GM12878 (cell line): ENCODE measurements at regions not wholly inside any gene's neighbourhood (a gene's known extent, or its start where the extent isn't known, plus 50 kb on each side); places are given as distances from the start of the nearest gene placed in this dataset.

Source experiments
- ATAC-seq: fragments of 200-7000 bp; cut with Tn5 transposase; 3 replicates; pipeline ENCODE4 v1.9.1; 2020; ENCODE audit warnings: mild to moderate bottlenecking, moderate library complexity
- BruUV-seq: library from RNA; stranded (reverse); fragments of 400-500 nt; replicated peaks from 2 replicates; lab custom pipeline; 2021; lab: Mats Ljungman, UMichigan
- CTCF ChIA-PET: fragments of 300-600 bp; sonication (Branson Sonifier 250); formaldehyde crosslinking; extraction: SDS; loops from one replicate; lab custom pipeline; 2021; ENCODE audit warnings: inconsistent platforms; lab: Yijun Ruan, JAX
- POLR2A ChIA-PET: fragments of 350-600 bp; formaldehyde crosslinking; extraction: SDS; loops from one replicate; lab custom pipeline; 2021; ENCODE audit warnings: inconsistent platforms; lab: Charles Lee
- RAD21 ChIA-PET: fragments of 300-600 bp; sonication (Branson Sonifier 250); formaldehyde crosslinking; loops from one replicate; lab custom pipeline; 2023; ENCODE audit warnings: antibody characterized with exemption; ENCODE audit not compliant: unreplicated experiment; lab: Charles Lee
- SMC1A ChIA-PET: fragments of 300-600 bp; sonication (Branson Sonifier 250); formaldehyde crosslinking; loops from one replicate; lab custom pipeline; 2023; ENCODE audit not compliant: unreplicated experiment, uncharacterized antibody; lab: Charles Lee
- DNase-seq: peaks from one replicate; pipeline ENCODE4 v3.0.0-alpha.2; 2011; ENCODE audit warnings: low read depth, low spot score
- FAIRE-seq: peaks from 3 replicates; lab custom pipeline; 2011; peaks lifted over from hg19 to GRCh38; lab: Jason Lieb, UNC
- H2AFZ ChIP-seq: 2 replicates; pipeline ENCODE4 v1.6.0; 2011; ENCODE audit warnings: low read depth, low read length, control low read depth; ENCODE audit not compliant: control insufficient read depth
- H3K27ac ChIP-seq: 2 replicates; pipeline ENCODE4 v1.5.1; 2011; ENCODE audit warnings: control low read depth; ENCODE audit not compliant: control insufficient read depth, insufficient read depth
- H3K27me3 ChIP-seq, 2 experiments: replicated peaks in 1 of 2; 2 replicates each; pipeline versions ENCODE4 v1.6.0 to v1.6.1; 2011; ENCODE audit warnings: low read length in 1 of 2; ENCODE audit not compliant: control insufficient read depth in 2 of 2, insufficient read depth in 2 of 2
- H3K36me3 ChIP-seq, 2 experiments: 2 replicates each; pipeline ENCODE4 v1.5.1; 2011; ENCODE audit warnings: low read length in 1 of 2; ENCODE audit not compliant: control insufficient read depth in 2 of 2, insufficient read depth in 2 of 2
- H3K4me1 ChIP-seq: 2 replicates; pipeline ENCODE4 v1.6.1; 2011; ENCODE audit warnings: mild to moderate bottlenecking, low read length, moderate library complexity, mixed read lengths; ENCODE audit not compliant: control insufficient read depth, insufficient read depth
- H3K4me2 ChIP-seq: 2 replicates; pipeline ENCODE4 v1.6.0; 2011; ENCODE audit warnings: control low read depth; ENCODE audit not compliant: control insufficient read depth, insufficient read depth
- H3K4me3 ChIP-seq: fragments of 200-600 bp; sonication (generic); 2 replicates; pipeline ENCODE4 v1.5.1; 2016
- H3K79me2 ChIP-seq: 2 replicates; pipeline ENCODE4 v1.6.0; 2011; ENCODE audit warnings: low read length; ENCODE audit not compliant: control insufficient read depth, insufficient read depth
- H3K9ac ChIP-seq: 2 replicates; pipeline ENCODE4 v1.8.0; 2011; ENCODE audit warnings: low read length, control low read depth, mixed read lengths; ENCODE audit not compliant: control insufficient read depth, insufficient read depth
- H3K9me3 ChIP-seq: replicated peaks from 3 replicates; pipeline ENCODE4 v1.5.1; 2011; ENCODE audit warnings: mild to moderate bottlenecking, low read length; ENCODE audit not compliant: control insufficient read depth, insufficient read depth
- H4K20me1 ChIP-seq: 2 replicates; pipeline ENCODE4 v1.6.0; 2011; ENCODE audit not compliant: control insufficient read depth, insufficient read depth
- BRCA1 ChIP-seq: IDR thresholded peaks from 2 replicates; pipeline ENCODE4 v1.6.1; 2011; ENCODE audit warnings: low read depth, low read length, improper control_type of control experiment
- ESRRA ChIP-seq: IDR thresholded peaks from 2 replicates; pipeline ENCODE4 v1.6.1; 2012; ENCODE audit warnings: mild to moderate bottlenecking, low read length, improper control_type of control experiment
- FOS ChIP-seq: IDR thresholded peaks from 3 replicates; pipeline ENCODE4 v1.6.1; 2011; ENCODE audit warnings: borderline replicate concordance; ENCODE audit not compliant: insufficient read length; ENCODE audit errors: extremely low read depth
- PML ChIP-seq: IDR thresholded peaks from 2 replicates; pipeline ENCODE4 v1.6.1; 2012; ENCODE audit warnings: low read length, inconsistent platforms
- SIN3A ChIP-seq: IDR thresholded peaks from 2 replicates; pipeline ENCODE4 v1.6.1; 2012; ENCODE audit warnings: low read depth, low read length, improper control_type of control experiment
- SPI1 ChIP-seq: IDR thresholded peaks from 2 replicates; pipeline ENCODE4 v1.6.1; 2011; ENCODE audit warnings: low read depth, mild to moderate bottlenecking, low read length, moderate library complexity, borderline replicate concordance; ENCODE audit not compliant: insufficient read depth
- STAT1 ChIP-seq: fragments of 450-650 bp; conservative IDR thresholded peaks from 2 replicates; pipeline ENCODE4 v1.6.1; 2014; ENCODE audit warnings: antibody characterized with exemption, mild to moderate bottlenecking
- TAF1 ChIP-seq: IDR thresholded peaks from 2 replicates; pipeline ENCODE4 v1.6.1; 2011; ENCODE audit warnings: mild to moderate bottlenecking, low read depth, low read length, borderline replicate concordance
- TBL1XR1 ChIP-seq: IDR thresholded peaks from 2 replicates; pipeline ENCODE4 v1.6.1; 2012; ENCODE audit warnings: low read depth, low read length, improper control_type of control experiment
- WGBS: methylation state at CpG from one replicate; pipeline ENCODE4 v1.1.6; 2016; ENCODE audit warnings: low lambda C conversion rate; ENCODE audit not compliant: insufficient replicate concordance, insufficient coverage; ENCODE audit errors: missing lambda C conversion rate; 5-methylcytosine and 5-hydroxymethylcytosine counted together
- in situ Hi-C: fragments of 300-500 bp; cut with MboI; formaldehyde crosslinking; loops from 9 replicates; pipeline ENCODE4 v1.14.3; 2018; ENCODE audit warnings: mixed read lengths
- intact Hi-C: fragments of 100-400 bp; cut with micrococcal nuclease; formaldehyde crosslinking; loops from one replicate; pipeline ENCODE4 v1.14.2; 2022; ENCODE audit not compliant: unreplicated experiment
- TF ChIP-seq, protein P1 (sequence below): fragments of 450-650 bp; conservative IDR thresholded peaks from 2 replicates; pipeline ENCODE4 v1.6.1; 2017; ENCODE audit warnings: mild to moderate bottlenecking, moderate library complexity

DNA sequence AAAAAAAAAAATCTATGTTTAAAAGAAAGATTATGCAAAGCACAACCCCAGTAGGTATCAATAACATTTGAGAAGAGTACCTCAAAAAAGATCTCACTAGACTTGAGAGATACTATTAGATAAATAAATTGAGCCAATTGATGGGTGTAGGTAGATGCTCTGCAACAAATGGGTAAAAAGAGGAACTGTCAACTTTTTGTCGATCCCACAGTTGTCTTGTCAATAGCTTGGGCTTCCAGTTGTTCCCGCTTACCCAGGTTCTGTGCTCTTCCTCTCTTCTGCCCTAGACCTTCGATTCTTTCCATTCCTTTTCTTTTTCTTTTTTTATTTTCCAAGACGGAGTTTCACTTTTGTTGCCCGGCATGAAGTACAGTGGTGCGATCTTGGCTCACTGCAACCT lies 226.9 kb downstream of the SOX4 start:
- Histone ChIP-seq H3K36me3 (no peaks in the 10 kb centered on the region), H3K9me3 (no peaks in the 10 kb centered on the region), H3K4me1 (no peaks in the 10 kb centered on the region), H3K9ac (no peak overlapping the region), H2AFZ (no peak overlapping the region), H3K4me2 (no peak overlapping the region), H4K20me1 (no peaks in the 10 kb centered on the region), H3K27me3 (no peaks in the 10 kb centered on the region), H3K79me2 (no peaks in the 10 kb centered on the region), H3K4me3 (no peak overlapping the region), H3K27ac (no peak overlapping the region)
- DNase-seq (no peak), FAIRE-seq (no peak), ATAC-seq (no peak)
- intact Hi-C loops (no loop called here), in situ Hi-C loops (no loop called here)
- BruUV-seq, result no TSS peak
- WGBS, result 80% methylated on average over 6 of the region's 6 CpGs
- ChIA-PET POLR2A (no interaction called here), CTCF (no interaction called here), SMC1A (no interaction called here), RAD21 (no interaction called here)
- TF ChIP-seq SPI1 (peak; percentile 36; the same call in 1 of the 2 replicates), ESRRA (no peak), BRCA1 (no peak), TBL1XR1 (no peak), FOS (no peak)

DNA sequence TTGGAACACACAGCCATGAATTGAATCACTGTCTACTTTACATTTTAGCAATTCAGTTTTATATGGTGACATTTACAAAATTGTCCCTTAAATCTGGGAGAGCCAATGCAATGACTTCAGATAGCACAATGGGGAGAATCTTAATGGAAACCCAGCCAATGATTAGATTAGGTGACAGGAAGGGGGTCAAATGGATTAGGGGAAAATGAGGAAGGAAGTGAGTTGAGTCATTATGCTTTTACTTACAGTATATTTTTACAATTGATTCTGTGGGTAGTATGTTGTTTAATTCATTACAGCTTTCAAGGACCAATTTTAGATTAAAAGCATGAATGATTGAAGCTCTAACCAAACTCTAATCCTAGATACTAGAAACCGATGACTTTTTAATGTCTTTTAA lies 229.8 kb downstream of the SOX4 start:
- BruUV-seq, result no TSS peak
- WGBS, result 0% methylated on average over 1 of the region's 1 CpG
- H3K4me3 ChIP-seq, result no peak overlapping the region
- DNase-seq (no peak), FAIRE-seq (no peak), ATAC-seq (no peak)
- in situ Hi-C loops, result no loop called here
- no peaks in the 10 kb centered on the region for H3K27me3 ChIP-seq
- no peaks in the 10 kb centered on the region for H3K4me1 ChIP-seq
- H3K36me3 ChIP-seq, result no peaks in the 10 kb centered on the region
- CTCF ChIA-PET, result no interaction called here
- POLR2A ChIA-PET, result interaction anchor here (0.8 kb wide), 1 partner anchor 12 kb away, joined by 3 read pairs; no protein-coding TSS in a partner anchor
- H3K4me2 ChIP-seq, result no peak overlapping the region
- SMC1A ChIA-PET, result interaction anchor here (0.5 to 1.5 kb wide), 2 partner anchors 19 to 21 kb away, joined by 4 read pairs; no protein-coding TSS in a partner anchor
- H3K9me3 ChIP-seq, result no peaks in the 10 kb centered on the region
- H2AFZ ChIP-seq, result no peak overlapping the region
- TF ChIP-seq TAF1 (no peak), SIN3A (no peak), PML (no peak), STAT1 (no peak)
- TF ChIP-seq, protein P1, sequence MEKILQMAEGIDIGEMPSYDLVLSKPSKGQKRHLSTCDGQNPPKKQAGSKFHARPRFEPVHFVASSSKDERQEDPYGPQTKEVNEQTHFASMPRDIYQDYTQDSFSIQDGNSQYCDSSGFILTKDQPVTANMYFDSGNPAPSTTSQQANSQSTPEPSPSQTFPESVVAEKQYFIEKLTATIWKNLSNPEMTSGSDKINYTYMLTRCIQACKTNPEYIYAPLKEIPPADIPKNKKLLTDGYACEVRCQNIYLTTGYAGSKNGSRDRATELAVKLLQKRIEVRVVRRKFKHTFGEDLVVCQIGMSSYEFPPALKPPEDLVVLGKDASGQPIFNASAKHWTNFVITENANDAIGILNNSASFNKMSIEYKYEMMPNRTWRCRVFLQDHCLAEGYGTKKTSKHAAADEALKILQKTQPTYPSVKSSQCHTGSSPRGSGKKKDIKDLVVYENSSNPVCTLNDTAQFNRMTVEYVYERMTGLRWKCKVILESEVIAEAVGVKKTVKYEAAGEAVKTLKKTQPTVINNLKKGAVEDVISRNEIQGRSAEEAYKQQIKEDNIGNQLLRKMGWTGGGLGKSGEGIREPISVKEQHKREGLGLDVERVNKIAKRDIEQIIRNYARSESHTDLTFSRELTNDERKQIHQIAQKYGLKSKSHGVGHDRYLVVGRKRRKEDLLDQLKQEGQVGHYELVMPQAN, result no peak
- H4K20me1 ChIP-seq, result no peaks in the 10 kb centered on the region
- RAD21 ChIA-PET, result no interaction called here
- no peak overlapping the region for H3K9ac ChIP-seq
- H3K27ac ChIP-seq, result no peak overlapping the region
- intact Hi-C loops, result no loop called here
- H3K79me2 ChIP-seq, result no peaks in the 10 kb centered on the region
